ENCODE measurements at regions not wholly inside any gene's neighbourhood (a gene's known extent, or its start where the extent isn't known, plus 50 kb on each side); places are given as distances from the start of the nearest gene placed in this dataset.
"Not testable (repeated sequence)": the region's sequence is repeated elsewhere in the genome, so short reads cannot be mapped to it uniquely, and the experiment has no call there.

DNA sequence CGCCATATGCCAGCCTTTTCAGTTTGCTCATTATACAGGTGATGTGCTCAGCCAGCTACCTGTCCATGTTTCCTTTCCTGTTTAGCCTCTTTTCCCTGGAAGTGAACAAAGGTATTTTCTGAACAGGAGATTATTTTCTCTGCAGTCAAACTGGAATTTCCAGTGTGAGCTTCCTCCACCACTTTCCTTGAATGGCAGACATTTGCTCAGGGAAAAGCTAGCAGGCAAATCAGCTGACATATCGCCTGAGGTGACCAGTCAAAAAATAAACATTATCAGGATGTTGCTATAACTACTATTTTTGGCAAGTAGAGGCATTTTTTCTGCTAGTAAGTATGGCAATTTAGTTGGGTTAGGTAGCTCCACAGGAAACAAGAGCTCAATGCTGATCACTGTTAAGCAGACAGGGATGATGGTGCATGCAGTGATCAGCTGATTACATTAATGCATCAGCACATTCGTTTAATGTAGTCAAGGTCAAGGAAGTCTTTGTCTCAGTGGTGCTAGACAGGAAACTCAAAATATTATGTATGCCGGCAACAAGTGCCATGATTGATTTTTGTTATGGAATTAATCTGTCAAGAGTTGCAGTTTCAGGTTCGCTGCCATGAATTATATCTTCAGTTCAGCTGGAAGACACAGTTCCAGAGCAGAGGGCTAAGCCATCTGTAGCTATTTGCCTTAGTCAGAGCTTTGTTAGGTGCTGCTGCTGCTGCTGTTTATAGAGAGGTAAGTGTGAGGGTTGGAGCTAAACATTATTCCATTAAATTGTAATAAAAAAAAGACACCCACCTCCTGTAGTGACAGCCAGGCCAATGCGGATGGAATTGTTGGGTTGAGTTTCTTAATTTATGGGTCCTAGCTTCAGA lies 179.7 kb upstream of the ST6GALNAC5 start:
- H3K27ac ChIP-seq = no peak overlapping the region
- TF ChIP-seq CTCF (IDR thresholded peaks at IDR 0.05) = no peak
- DNase-seq (ENCODE audit: low spot score) = no peak

GRCh38 chr1:76690766-76691165 lies 176.5 kb upstream of the ST6GALNAC5 start:
- no peak for TF ChIP-seq CTCF (IDR thresholded peaks at IDR 0.05)
- Histone ChIP-seq H3K4me3 (no peak overlapping the region), H3K27ac (no peak overlapping the region)
- no peak for DNase-seq (ENCODE audit: low spot score)

More for the DNA sequence above, 179.7 kb upstream of the ST6GALNAC5 start:
- no peak overlapping the region for H3K4me3 ChIP-seq

- DNase-seq (ENCODE audit: low spot score) = no peak
- no peak overlapping the region for H3K27ac ChIP-seq
- H3K4me3 ChIP-seq = no peak overlapping the region
- TF ChIP-seq CTCF (IDR thresholded peaks at IDR 0.05) = no peak
Observed at GRCh38 chr1:76695535-76695934, 171.7 kb upstream of the ST6GALNAC5 start.

DNA sequence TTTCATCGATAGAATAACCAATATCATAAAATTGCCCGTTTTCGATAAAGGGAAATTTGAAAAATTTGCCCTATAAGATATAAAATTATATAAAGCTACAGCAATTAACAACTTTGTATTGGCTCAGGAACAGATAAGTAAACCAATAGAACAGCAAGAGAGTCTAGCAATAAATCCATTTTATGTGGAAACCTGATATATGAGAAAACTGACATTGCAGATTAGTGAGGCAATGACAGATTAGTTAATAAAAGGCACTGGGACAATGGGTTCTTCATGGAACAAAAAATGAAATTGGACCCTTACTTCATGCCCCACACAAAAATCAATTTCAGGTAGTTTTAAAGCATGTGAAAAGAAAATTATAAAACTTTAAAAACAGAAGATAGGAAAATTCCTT lies 169.9 kb upstream of the ST6GALNAC5 start:
- H3K27ac ChIP-seq = no peak overlapping the region
- no peak for TF ChIP-seq CTCF (IDR thresholded peaks at IDR 0.05)

DNA sequence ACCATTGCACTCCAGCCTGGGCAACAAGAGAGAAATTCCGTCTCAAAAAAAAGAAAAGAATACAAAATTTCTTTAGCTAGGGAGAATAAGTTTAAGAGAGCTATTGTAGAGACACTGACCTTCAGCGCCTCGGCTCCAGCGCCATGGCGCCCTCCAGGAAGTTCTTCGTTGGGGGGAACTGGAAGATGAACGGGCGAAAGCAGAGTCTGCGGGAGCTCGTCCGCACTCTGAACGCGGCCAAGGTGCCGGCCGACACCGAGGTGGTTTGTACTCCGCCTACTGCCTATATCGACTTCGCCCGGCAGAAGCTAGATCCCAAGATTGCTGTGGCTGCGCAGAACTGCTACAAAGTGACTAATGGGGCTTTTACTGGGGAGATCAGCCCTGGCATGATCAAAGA lies 167.6 kb upstream of the ST6GALNAC5 start:
- not testable (repeated sequence) for H3K4me3 ChIP-seq; H3K27ac ChIP-seq; DNase-seq (ENCODE audit: low spot score)

More for the DNA sequence above, 169.9 kb upstream of the ST6GALNAC5 start:
- no peak for DNase-seq (ENCODE audit: low spot score)
- no peak overlapping the region for H3K4me3 ChIP-seq

DNA sequence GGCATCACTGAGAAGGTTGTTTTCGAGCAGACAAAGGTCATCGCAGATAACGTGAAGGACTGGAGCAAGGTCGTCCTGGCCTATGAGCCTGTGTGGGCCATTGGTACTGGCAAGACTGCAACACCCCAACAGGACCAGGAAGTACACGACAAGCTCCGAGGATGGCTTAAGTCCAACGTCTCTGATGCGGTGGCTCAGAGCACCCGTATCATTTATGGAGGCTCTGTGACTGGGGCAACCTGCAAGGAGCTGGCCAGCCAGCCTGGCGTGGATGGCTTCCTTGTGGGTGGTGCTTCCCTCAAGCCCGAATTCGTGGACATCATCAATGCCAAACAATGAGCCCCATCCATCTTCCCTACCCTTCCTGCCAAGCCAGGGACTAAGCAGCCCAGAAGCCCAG lies 167.1 kb upstream of the ST6GALNAC5 start:
- DNase-seq (ENCODE audit: low spot score); H3K4me3 ChIP-seq; H3K27ac ChIP-seq: not testable (repeated sequence)

- no peak for TF ChIP-seq CTCF (IDR thresholded peaks at IDR 0.05)
- Histone ChIP-seq H3K27ac (no peak overlapping the region), H3K4me3 (no peak overlapping the region)
- DNase-seq (ENCODE audit: low spot score) = no peak
Observed at GRCh38 chr1:76705560-76705959, 161.7 kb upstream of the ST6GALNAC5 start.

DNA sequence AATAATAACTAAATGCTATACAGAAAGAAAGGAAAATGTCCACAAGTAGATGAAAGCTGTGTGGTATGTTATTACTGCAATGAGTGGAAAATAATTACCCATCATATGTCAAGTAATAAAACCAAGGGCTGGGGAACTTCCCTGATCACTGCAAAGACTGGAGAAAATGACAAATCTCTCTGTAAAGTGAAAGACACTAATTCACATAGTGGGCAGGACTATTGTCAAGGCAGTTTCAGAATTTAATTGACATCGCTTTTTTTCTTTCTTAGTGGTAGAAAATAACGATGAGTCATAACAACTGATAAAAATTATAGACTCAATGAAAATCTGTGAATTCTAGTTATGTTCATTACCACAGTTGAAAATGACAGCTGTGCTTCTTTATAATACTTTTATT lies 153.7 kb upstream of the ST6GALNAC5 start:
- Histone ChIP-seq H3K4me3 (no peak overlapping the region), H3K27ac (no peak overlapping the region)
- TF ChIP-seq CTCF (IDR thresholded peaks at IDR 0.05) = no peak
- no peak for DNase-seq (ENCODE audit: low spot score)

Measured in coronary artery (tissue), 2 donors.